GM23338 (cell line): ENCODE measurements at regions not wholly inside any gene's neighbourhood (a gene's known extent, or its start where the extent isn't known, plus 50 kb on each side); places are given as distances from the start of the nearest gene placed in this dataset.

Experiments used
- EZH2 ChIP-seq: fragments of 200-600 bp; sonication (generic); IDR thresholded peaks from one replicate; pipeline ENCODE4 v1.8.0; 2017; ENCODE audit warnings: antibody characterized with exemption, mild to moderate bottlenecking, low read depth; ENCODE audit not compliant: unreplicated experiment
- EZH2phosphoT487 ChIP-seq: fragments of 200-600 bp; sonication (generic); IDR thresholded peaks from one replicate; pipeline ENCODE4 v1.8.1; 2018; ENCODE audit warnings: antibody characterized with exemption; ENCODE audit not compliant: unreplicated experiment
- POLR2AphosphoS5 ChIP-seq: IDR thresholded peaks from 2 replicates; pipeline ENCODE4 v1.6.1; 2016; ENCODE audit warnings: antibody characterized with exemption, low read depth
- ZNF114 ChIP-seq: fragments of 250-450 bp; sonication (Bioruptor Pico); IDR thresholded peaks from 2 replicates; pipeline ENCODE4 v1.5.0; 2020; ENCODE audit warnings: mild to moderate bottlenecking, moderate library complexity
- ZNF331 ChIP-seq: fragments of 250-450 bp; sonication (Bioruptor Pico); IDR thresholded peaks from 2 replicates; pipeline ENCODE4 v1.5.0; 2020; ENCODE audit warnings: low read depth, mild to moderate bottlenecking, moderate library complexity
- TF ChIP-seq, protein P1 (sequence below), 2 experiments: fragments of 200-600 bp in 1 of 2; sonication (generic) in 1 of 2; conservative IDR thresholded peaks; 2 replicates each; pipeline versions ENCODE4 v1.5.1 to v1.6.1; 2016 to 2017; ENCODE audit warnings: antibody characterized with exemption in 2 of 2, low read depth in 2 of 2, mild to moderate bottlenecking in 2 of 2, moderate library complexity in 1 of 2
- TF ChIP-seq, protein P2 (sequence below): IDR thresholded peaks from one replicate; pipeline ENCODE4 v1.6.1; 2018; ENCODE audit warnings: antibody characterized with exemption; ENCODE audit not compliant: unreplicated experiment
- TF ChIP-seq, protein P3 (sequence below): IDR thresholded peaks from 2 replicates; pipeline ENCODE4 v1.6.1; 2016; ENCODE audit warnings: antibody characterized with exemption
- TF ChIP-seq, protein P4 (sequence below): fragments of 250-450 bp; sonication (Bioruptor Pico); IDR thresholded peaks from 2 replicates; pipeline ENCODE4 v1.5.0; 2020; ENCODE audit warnings: mild to moderate bottlenecking, moderate library complexity

DNA sequence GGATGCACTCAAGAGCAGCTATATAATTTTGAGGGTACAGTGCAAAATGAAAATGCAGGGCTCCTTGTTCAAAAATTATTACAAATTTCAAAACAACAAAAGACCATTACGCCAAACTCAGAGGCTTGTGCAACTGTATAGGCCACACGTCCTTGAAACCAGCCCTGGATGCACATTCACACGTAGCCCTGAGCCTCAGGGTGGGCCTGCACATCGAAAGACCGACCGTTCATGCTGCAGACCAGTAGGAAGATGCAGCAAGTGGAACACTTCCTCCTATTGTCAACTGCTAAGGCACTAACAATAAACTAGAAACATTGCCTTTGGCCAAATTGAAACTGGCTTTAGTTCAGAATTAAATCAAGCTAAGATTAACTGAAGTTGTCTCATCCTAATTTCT lies 174.7 kb downstream of the SHOX2 start:
- TF ChIP-seq EZH2phosphoT487: no peak
- TF ChIP-seq, protein P1, sequence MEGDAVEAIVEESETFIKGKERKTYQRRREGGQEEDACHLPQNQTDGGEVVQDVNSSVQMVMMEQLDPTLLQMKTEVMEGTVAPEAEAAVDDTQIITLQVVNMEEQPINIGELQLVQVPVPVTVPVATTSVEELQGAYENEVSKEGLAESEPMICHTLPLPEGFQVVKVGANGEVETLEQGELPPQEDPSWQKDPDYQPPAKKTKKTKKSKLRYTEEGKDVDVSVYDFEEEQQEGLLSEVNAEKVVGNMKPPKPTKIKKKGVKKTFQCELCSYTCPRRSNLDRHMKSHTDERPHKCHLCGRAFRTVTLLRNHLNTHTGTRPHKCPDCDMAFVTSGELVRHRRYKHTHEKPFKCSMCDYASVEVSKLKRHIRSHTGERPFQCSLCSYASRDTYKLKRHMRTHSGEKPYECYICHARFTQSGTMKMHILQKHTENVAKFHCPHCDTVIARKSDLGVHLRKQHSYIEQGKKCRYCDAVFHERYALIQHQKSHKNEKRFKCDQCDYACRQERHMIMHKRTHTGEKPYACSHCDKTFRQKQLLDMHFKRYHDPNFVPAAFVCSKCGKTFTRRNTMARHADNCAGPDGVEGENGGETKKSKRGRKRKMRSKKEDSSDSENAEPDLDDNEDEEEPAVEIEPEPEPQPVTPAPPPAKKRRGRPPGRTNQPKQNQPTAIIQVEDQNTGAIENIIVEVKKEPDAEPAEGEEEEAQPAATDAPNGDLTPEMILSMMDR (conservative IDR thresholded peaks at IDR 0.05; ENCODE audit: low read depth in 2 of 2): no peak
- no peak for TF ChIP-seq POLR2AphosphoS5
- TF ChIP-seq ZNF331 (CRISPR knock-in tag): no peak
- no peak for TF ChIP-seq ZNF114
- no peak for TF ChIP-seq EZH2
- TF ChIP-seq, protein P2, sequence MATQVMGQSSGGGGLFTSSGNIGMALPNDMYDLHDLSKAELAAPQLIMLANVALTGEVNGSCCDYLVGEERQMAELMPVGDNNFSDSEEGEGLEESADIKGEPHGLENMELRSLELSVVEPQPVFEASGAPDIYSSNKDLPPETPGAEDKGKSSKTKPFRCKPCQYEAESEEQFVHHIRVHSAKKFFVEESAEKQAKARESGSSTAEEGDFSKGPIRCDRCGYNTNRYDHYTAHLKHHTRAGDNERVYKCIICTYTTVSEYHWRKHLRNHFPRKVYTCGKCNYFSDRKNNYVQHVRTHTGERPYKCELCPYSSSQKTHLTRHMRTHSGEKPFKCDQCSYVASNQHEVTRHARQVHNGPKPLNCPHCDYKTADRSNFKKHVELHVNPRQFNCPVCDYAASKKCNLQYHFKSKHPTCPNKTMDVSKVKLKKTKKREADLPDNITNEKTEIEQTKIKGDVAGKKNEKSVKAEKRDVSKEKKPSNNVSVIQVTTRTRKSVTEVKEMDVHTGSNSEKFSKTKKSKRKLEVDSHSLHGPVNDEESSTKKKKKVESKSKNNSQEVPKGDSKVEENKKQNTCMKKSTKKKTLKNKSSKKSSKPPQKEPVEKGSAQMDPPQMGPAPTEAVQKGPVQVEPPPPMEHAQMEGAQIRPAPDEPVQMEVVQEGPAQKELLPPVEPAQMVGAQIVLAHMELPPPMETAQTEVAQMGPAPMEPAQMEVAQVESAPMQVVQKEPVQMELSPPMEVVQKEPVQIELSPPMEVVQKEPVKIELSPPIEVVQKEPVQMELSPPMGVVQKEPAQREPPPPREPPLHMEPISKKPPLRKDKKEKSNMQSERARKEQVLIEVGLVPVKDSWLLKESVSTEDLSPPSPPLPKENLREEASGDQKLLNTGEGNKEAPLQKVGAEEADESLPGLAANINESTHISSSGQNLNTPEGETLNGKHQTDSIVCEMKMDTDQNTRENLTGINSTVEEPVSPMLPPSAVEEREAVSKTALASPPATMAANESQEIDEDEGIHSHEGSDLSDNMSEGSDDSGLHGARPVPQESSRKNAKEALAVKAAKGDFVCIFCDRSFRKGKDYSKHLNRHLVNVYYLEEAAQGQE: no peak
- TF ChIP-seq, protein P3, sequence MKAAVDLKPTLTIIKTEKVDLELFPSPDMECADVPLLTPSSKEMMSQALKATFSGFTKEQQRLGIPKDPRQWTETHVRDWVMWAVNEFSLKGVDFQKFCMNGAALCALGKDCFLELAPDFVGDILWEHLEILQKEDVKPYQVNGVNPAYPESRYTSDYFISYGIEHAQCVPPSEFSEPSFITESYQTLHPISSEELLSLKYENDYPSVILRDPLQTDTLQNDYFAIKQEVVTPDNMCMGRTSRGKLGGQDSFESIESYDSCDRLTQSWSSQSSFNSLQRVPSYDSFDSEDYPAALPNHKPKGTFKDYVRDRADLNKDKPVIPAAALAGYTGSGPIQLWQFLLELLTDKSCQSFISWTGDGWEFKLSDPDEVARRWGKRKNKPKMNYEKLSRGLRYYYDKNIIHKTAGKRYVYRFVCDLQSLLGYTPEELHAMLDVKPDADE: no peak
- TF ChIP-seq, protein P4, sequence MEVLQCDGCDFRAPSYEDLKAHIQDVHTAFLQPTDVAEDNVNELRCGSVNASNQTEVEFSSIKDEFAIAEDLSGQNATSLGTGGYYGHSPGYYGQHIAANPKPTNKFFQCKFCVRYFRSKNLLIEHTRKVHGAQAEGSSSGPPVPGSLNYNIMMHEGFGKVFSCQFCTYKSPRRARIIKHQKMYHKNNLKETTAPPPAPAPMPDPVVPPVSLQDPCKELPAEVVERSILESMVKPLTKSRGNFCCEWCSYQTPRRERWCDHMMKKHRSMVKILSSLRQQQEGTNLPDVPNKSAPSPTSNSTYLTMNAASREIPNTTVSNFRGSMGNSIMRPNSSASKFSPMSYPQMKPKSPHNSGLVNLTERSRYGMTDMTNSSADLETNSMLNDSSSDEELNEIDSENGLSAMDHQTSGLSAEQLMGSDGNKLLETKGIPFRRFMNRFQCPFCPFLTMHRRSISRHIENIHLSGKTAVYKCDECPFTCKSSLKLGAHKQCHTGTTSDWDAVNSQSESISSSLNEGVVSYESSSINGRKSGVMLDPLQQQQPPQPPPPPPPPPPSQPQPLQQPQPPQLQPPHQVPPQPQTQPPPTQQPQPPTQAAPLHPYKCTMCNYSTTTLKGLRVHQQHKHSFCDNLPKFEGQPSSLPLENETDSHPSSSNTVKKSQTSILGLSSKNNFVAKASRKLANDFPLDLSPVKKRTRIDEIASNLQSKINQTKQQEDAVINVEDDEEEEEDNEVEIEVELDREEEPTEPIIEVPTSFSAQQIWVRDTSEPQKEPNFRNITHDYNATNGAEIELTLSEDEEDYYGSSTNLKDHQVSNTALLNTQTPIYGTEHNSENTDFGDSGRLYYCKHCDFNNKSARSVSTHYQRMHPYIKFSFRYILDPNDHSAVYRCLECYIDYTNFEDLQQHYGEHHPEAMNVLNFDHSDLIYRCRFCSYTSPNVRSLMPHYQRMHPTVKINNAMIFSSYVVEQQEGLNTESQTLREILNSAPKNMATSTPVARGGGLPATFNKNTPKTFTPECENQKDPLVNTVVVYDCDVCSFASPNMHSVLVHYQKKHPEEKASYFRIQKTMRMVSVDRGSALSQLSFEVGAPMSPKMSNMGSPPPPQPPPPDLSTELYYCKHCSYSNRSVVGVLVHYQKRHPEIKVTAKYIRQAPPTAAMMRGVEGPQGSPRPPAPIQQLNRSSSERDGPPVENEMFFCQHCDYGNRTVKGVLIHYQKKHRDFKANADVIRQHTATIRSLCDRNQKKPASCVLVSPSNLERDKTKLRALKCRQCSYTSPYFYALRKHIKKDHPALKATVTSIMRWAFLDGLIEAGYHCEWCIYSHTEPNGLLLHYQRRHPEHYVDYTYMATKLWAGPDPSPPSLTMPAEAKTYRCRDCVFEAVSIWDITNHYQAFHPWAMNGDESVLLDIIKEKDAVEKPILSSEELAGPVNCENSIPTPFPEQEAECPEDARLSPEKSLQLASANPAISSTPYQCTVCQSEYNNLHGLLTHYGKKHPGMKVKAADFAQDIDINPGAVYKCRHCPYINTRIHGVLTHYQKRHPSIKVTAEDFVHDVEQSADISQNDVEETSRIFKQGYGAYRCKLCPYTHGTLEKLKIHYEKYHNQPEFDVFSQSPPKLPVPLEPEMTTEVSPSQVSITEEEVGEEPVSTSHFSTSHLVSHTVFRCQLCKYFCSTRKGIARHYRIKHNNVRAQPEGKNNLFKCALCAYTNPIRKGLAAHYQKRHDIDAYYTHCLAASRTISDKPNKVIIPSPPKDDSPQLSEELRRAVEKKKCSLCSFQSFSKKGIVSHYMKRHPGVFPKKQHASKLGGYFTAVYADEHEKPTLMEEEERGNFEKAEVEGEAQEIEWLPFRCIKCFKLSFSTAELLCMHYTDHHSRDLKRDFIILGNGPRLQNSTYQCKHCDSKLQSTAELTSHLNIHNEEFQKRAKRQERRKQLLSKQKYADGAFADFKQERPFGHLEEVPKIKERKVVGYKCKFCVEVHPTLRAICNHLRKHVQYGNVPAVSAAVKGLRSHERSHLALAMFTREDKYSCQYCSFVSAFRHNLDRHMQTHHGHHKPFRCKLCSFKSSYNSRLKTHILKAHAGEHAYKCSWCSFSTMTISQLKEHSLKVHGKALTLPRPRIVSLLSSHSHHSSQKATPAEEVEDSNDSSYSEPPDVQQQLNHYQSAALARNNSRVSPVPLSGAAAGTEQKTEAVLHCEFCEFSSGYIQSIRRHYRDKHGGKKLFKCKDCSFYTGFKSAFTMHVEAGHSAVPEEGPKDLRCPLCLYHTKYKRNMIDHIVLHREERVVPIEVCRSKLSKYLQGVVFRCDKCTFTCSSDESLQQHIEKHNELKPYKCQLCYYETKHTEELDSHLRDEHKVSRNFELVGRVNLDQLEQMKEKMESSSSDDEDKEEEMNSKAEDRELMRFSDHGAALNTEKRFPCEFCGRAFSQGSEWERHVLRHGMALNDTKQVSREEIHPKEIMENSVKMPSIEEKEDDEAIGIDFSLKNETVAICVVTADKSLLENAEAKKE (CRISPR knock-in tag): no peak
